SU-DHL-6 (cell line): ENCODE measurements at regions not wholly inside any gene's neighbourhood (a gene's known extent, or its start where the extent isn't known, plus 50 kb on each side); places are given as distances from the start of the nearest gene placed in this dataset.

ENCODE experiments used
- H2AFZ ChIP-seq: fragments of 200-600 bp; sonication (generic); 2 replicates; pipeline ENCODE4 v1.6.1; 2014; ENCODE audit warnings: low read depth, mild to moderate bottlenecking, moderate library complexity, mixed read lengths, antibody characterized with exemption, low read length; ENCODE audit not compliant: severe bottlenecking
- H3F3A ChIP-seq: fragments of 200-600 bp; shearing (Covaris generic); 2 replicates; pipeline ENCODE4 v1.6.0; 2016; ENCODE audit warnings: antibody characterized with exemption, mild to moderate bottlenecking; ENCODE audit not compliant: insufficient read depth
- H3K27ac ChIP-seq: fragments of 200-600 bp; sonication (generic); 2 replicates; pipeline ENCODE4 v1.5.1; 2016; ENCODE audit warnings: low read depth, mild to moderate bottlenecking, low read length, moderate library complexity, mixed read lengths
- H3K27me3 ChIP-seq: fragments of 200-600 bp; sonication (generic), shearing (Covaris generic); 2 replicates; pipeline ENCODE4 v1.6.0; 2014; ENCODE audit warnings: mild to moderate bottlenecking, low read length
- H3K36me3 ChIP-seq: fragments of 200-600 bp; sonication (generic); 2 replicates; pipeline ENCODE4 v1.6.1; 2014; ENCODE audit warnings: mild to moderate bottlenecking, low read length, mixed read lengths
- H3K4me2 ChIP-seq: fragments of 300-600, 200-600 bp; shearing (Covaris generic), sonication (generic); 2 replicates; pipeline ENCODE4 v1.6.0; 2014; ENCODE audit warnings: low read length, low read depth, mild to moderate bottlenecking; ENCODE audit not compliant: poor library complexity, severe bottlenecking
- H3K4me3 ChIP-seq: fragments of 200-600 bp; sonication (generic); 2 replicates; pipeline ENCODE4 v1.5.1; 2014; ENCODE audit warnings: antibody characterized with exemption, low read length, mild to moderate bottlenecking, mixed read lengths; ENCODE audit not compliant: insufficient read depth, poor library complexity, severe bottlenecking
- H3K79me2 ChIP-seq: fragments of 200-600 bp; sonication (generic); 2 replicates; pipeline ENCODE4 v1.6.1; 2014; ENCODE audit warnings: mild to moderate bottlenecking, low read length, moderate library complexity; ENCODE audit not compliant: insufficient read depth
- H3K9ac ChIP-seq: fragments of 200-600 bp; sonication (generic); 2 replicates; pipeline ENCODE4 v1.7.0; 2014; ENCODE audit warnings: mild to moderate bottlenecking, low read length
- H3K9me2 ChIP-seq: fragments of 200-600 bp; sonication (generic); replicated peaks from 2 replicates; pipeline ENCODE4 v1.6.1; 2014; ENCODE audit warnings: low read length; ENCODE audit not compliant: insufficient read depth
- H3K9me3 ChIP-seq: fragments of 200-600 bp; sonication (generic); 2 replicates; pipeline ENCODE4 v1.6.1; 2014; ENCODE audit warnings: low read length, mixed read lengths; ENCODE audit not compliant: insufficient read depth
- H4K20me1 ChIP-seq: fragments of 200-600 bp; sonication (generic); 2 replicates; pipeline ENCODE4 v1.6.1; 2014; ENCODE audit warnings: low read depth, mild to moderate bottlenecking, antibody characterized with exemption, low read length, moderate library complexity, mixed read lengths
- EZH2phosphoT487 ChIP-seq: fragments of 200-600 bp; sonication (generic), shearing (Covaris generic); conservative IDR thresholded peaks from 2 replicates; pipeline ENCODE4 v1.6.1; 2018; ENCODE audit warnings: mild to moderate bottlenecking, antibody characterized with exemption, low read length, moderate library complexity, mixed read lengths
- TF ChIP-seq, protein P1 (sequence below): fragments of 200-600 bp; sonication (generic); IDR thresholded peaks from one replicate; pipeline ENCODE4 v1.5.1; 2017; ENCODE audit warnings: antibody characterized with exemption, mild to moderate bottlenecking, low read length, moderate library complexity; ENCODE audit not compliant: insufficient read depth, poor library complexity, severe bottlenecking

DNA sequence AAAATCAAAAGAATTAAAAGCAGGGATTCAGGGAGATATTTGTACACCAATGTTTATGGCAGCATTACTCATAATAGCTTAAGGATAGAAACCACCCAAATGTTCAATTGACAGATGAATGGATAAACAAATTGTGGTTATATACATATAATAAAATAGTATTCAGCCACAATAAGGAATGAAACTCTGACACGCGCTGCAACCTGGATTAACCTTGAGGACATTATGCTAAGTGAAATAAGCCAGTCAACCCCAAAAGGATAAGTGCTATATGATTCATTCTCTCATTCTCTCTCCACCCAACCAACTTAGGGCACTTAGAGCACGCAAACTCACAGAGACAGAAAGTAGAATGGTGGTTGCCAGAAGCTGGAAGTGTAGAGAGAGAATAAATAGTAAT lies 216.8 kb upstream of the SLC14A2 start:
- Histone ChIP-seq H4K20me1 (no peaks in the 10 kb centered on the region), H3K9me3 (no peaks in the 10 kb centered on the region), H3K4me3 (no peak overlapping the region), H3K9me2 (no peaks in the 10 kb centered on the region), H3K36me3 (no peaks in the 10 kb centered on the region), H3F3A (no peaks in the 10 kb centered on the region), H3K27me3 (no peaks in the 10 kb centered on the region), H3K4me2 (no peak overlapping the region), H3K27ac (no peak overlapping the region), H3K9ac (no peak overlapping the region), H3K79me2 (no peaks in the 10 kb centered on the region), H2AFZ (no peak overlapping the region)
- TF ChIP-seq, protein P1, sequence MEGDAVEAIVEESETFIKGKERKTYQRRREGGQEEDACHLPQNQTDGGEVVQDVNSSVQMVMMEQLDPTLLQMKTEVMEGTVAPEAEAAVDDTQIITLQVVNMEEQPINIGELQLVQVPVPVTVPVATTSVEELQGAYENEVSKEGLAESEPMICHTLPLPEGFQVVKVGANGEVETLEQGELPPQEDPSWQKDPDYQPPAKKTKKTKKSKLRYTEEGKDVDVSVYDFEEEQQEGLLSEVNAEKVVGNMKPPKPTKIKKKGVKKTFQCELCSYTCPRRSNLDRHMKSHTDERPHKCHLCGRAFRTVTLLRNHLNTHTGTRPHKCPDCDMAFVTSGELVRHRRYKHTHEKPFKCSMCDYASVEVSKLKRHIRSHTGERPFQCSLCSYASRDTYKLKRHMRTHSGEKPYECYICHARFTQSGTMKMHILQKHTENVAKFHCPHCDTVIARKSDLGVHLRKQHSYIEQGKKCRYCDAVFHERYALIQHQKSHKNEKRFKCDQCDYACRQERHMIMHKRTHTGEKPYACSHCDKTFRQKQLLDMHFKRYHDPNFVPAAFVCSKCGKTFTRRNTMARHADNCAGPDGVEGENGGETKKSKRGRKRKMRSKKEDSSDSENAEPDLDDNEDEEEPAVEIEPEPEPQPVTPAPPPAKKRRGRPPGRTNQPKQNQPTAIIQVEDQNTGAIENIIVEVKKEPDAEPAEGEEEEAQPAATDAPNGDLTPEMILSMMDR, result no peak
- no peak for TF ChIP-seq EZH2phosphoT487

DNA sequence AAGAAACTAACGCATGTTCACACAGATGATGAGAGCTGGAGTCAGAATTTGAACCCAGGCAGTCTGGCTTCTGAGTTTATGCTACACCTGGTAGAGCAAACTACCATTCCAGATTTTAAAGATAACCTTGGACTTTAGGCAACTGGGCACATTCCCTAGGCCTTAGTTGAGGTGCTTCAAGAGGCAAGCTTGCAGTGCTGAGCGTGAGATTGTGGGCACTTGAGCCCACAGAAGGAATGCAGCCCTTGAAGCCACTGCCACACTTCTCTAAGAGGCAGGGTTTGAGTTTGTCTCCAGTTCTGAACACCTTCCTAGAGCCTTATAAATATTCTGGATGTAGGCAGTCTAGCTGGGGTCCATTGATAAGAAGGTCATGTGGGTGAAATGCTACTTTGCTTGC lies 216.1 kb upstream of the SLC14A2 start:
- H3K27me3 ChIP-seq, result no peaks in the 10 kb centered on the region
- H3K9ac ChIP-seq, result no peak overlapping the region
- no peak overlapping the region for H3K27ac ChIP-seq

DNA sequence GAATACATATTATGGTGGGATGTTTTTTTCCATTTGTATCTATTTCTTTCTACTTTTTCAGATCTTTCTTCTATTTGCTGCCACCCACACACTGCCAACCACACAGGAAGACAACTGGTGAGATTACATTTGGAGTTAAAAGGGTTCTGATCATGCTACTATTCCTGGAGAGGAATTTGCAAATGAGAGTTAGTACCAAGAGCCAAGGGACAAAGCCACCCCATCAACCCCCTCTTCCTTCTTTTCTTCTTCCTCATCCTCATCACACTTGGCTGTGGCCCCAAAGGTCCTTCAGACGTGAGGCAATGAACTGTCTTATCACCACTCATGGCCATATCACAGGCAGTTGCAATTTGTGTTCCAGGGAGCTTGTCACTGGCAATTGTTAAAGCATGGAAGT lies 215.6 kb upstream of the SLC14A2 start:
- no peaks in the 10 kb centered on the region for H3K36me3 ChIP-seq
- H3K79me2 ChIP-seq, result no peaks in the 10 kb centered on the region
- H4K20me1 ChIP-seq, result no peaks in the 10 kb centered on the region
- H3K9me2 ChIP-seq, result no peaks in the 10 kb centered on the region
- no peaks in the 10 kb centered on the region for H3K9me3 ChIP-seq
- no peak overlapping the region for H3K27ac ChIP-seq
- no peak overlapping the region for H3K4me3 ChIP-seq
- no peaks in the 10 kb centered on the region for H3F3A ChIP-seq
- TF ChIP-seq EZH2phosphoT487, result no peak
- TF ChIP-seq, protein P1, result no peak
- no peak overlapping the region for H3K4me2 ChIP-seq
- H3K9ac ChIP-seq, result no peak overlapping the region
- no peak overlapping the region for H2AFZ ChIP-seq
- no peaks in the 10 kb centered on the region for H3K27me3 ChIP-seq

More for the DNA sequence above, 216.1 kb upstream of the SLC14A2 start:
- TF ChIP-seq, protein P1, result no peak
- TF ChIP-seq EZH2phosphoT487, result no peak
- Histone ChIP-seq H2AFZ (no peak overlapping the region), H3K9me3 (no peaks in the 10 kb centered on the region), H3K36me3 (no peaks in the 10 kb centered on the region), H3F3A (no peaks in the 10 kb centered on the region), H4K20me1 (no peaks in the 10 kb centered on the region), H3K4me3 (no peak overlapping the region), H3K9me2 (no peaks in the 10 kb centered on the region), H3K4me2 (no peak overlapping the region), H3K79me2 (no peaks in the 10 kb centered on the region)
